A673 (cell line): ENCODE measurements at regions not wholly inside any gene's neighbourhood (a gene's known extent, or its start where the extent isn't known, plus 50 kb on each side); places are given as distances from the start of the nearest gene placed in this dataset.

Experiments used
- CTCF ChIP-seq: fragments of 300-800, 200-600 bp; sonication (generic); conservative IDR thresholded peaks from 2 replicates; pipeline ENCODE4 v1.5.1; 2017; ENCODE audit warnings: low read depth, mild to moderate bottlenecking, antibody characterized with exemption, low read length, moderate library complexity, mixed read lengths
- EZH2 ChIP-seq: fragments of 200-600 bp; sonication (generic); IDR thresholded peaks from 2 replicates; pipeline ENCODE4 v1.6.1; 2017; ENCODE audit warnings: borderline replicate concordance, low read depth, mild to moderate bottlenecking, mixed read lengths, antibody characterized with exemption, low read length; ENCODE audit not compliant: poor library complexity, severe bottlenecking

GRCh38 chr22:47323518-47323917 is 561.1 kb downstream of the TBC1D22A start:
- TF ChIP-seq CTCF (no peak), EZH2 (no peak)
